HEK293T (cell line): ENCODE measurements at regions not wholly inside any gene's neighbourhood (a gene's known extent, or its start where the extent isn't known, plus 50 kb on each side); places are given as distances from the start of the nearest gene placed in this dataset.

ENCODE experiments used
- ARNT ChIP-seq: fragments of 450-650 bp; IDR thresholded peaks from 2 replicates; pipeline ENCODE4 v1.6.1; 2017; ENCODE audit warnings: mild to moderate bottlenecking
- BHLHE40 ChIP-seq: fragments of 450-650 bp; IDR thresholded peaks from 2 replicates; pipeline ENCODE4 v1.6.1; 2016; ENCODE audit warnings: mild to moderate bottlenecking, moderate library complexity, borderline replicate concordance
- ELF4 ChIP-seq: fragments of 450-650 bp; IDR thresholded peaks from 2 replicates; pipeline ENCODE4 v1.6.1; 2017; ENCODE audit warnings: antibody characterized with exemption
- FOXA1 ChIP-seq: fragments of 450-650 bp; IDR thresholded peaks from 2 replicates; pipeline ENCODE4 v1.6.1; 2016; ENCODE audit warnings: mild to moderate bottlenecking
- FOXK2 ChIP-seq: fragments of 450-650 bp; IDR thresholded peaks from 2 replicates; pipeline ENCODE4 v1.6.1; 2016; ENCODE audit warnings: mild to moderate bottlenecking
- FOXM1 ChIP-seq: fragments of 450-650 bp; IDR thresholded peaks from 2 replicates; pipeline ENCODE4 v1.6.1; 2017; ENCODE audit warnings: mild to moderate bottlenecking, borderline replicate concordance
- HDGF ChIP-seq: fragments of 450-650 bp; IDR thresholded peaks from 2 replicates; pipeline ENCODE4 v1.6.1; 2017; ENCODE audit warnings: antibody characterized with exemption, borderline replicate concordance
- LEF1 ChIP-seq: fragments of 450-650 bp; IDR thresholded peaks from 2 replicates; pipeline ENCODE4 v1.6.1; 2017; ENCODE audit warnings: mild to moderate bottlenecking, borderline replicate concordance
- PKNOX1 ChIP-seq: fragments of 450-650 bp; IDR thresholded peaks from 2 replicates; pipeline ENCODE4 v1.6.1; 2016
- SP1 ChIP-seq: fragments of 450-650 bp; IDR thresholded peaks from 2 replicates; pipeline ENCODE4 v1.6.1; 2017
- SUZ12 ChIP-seq: fragments of 450-650 bp; IDR thresholded peaks from 2 replicates; pipeline ENCODE4 v1.6.1; 2016; ENCODE audit warnings: mild to moderate bottlenecking
- ZNF384 ChIP-seq: fragments of 450-650 bp; IDR thresholded peaks from 2 replicates; pipeline ENCODE4 v1.6.1; 2016

GRCh38 chr2:198662905-198663304 is 794.8 kb downstream of the SATB2 start:
- TF ChIP-seq ELF4, result no peak
- TF ChIP-seq ZNF384, result no peak
- TF ChIP-seq SP1, result no peak
- no peak for TF ChIP-seq BHLHE40
- no peak for TF ChIP-seq LEF1
- TF ChIP-seq ARNT, result no peak
- no peak for TF ChIP-seq SUZ12
- TF ChIP-seq HDGF, result no peak
- TF ChIP-seq FOXK2, result no peak
- TF ChIP-seq FOXA1, result no peak
- no peak for TF ChIP-seq FOXM1
- no peak for TF ChIP-seq PKNOX1
